ENCODE measurements at regions not wholly inside any gene's neighbourhood (a gene's known extent, or its start where the extent isn't known, plus 50 kb on each side); places are given as distances from the start of the nearest gene placed in this dataset.

GRCh38 chr12:20213723-20214625, 154.4 kb upstream of the PDE3A start:
- no peak for DNase-seq (ENCODE audit: extremely low read depth in 1 of 2, low read depth in 1 of 2)

GRCh38 chr12:20220339-20220738, 148.0 kb upstream of the PDE3A start:
- no peak for DNase-seq (ENCODE audit: extremely low read depth in 1 of 2, low read depth in 1 of 2)

GRCh38 chr12:20232931-20233675, 135.2 kb upstream of the PDE3A start:
- DNase-seq (ENCODE audit: extremely low read depth in 1 of 2, low read depth in 1 of 2): no peak

GRCh38 chr12:20234474-20234873, 133.9 kb upstream of the PDE3A start:
- DNase-seq (ENCODE audit: extremely low read depth in 1 of 2, low read depth in 1 of 2): no peak

GRCh38 chr12:20237091-20237490, 131.2 kb upstream of the PDE3A start:
- no peak for DNase-seq (ENCODE audit: extremely low read depth in 1 of 2, low read depth in 1 of 2)

GRCh38 chr12:20245491-20245890, 122.8 kb upstream of the PDE3A start:
- DNase-seq (ENCODE audit: extremely low read depth in 1 of 2, low read depth in 1 of 2): no peak

- DNase-seq (ENCODE audit: extremely low read depth in 1 of 2, low read depth in 1 of 2): no peak
Observed at GRCh38 chr12:20248646-20249045, 119.7 kb upstream of the PDE3A start.

- no peak for DNase-seq (ENCODE audit: extremely low read depth in 1 of 2, low read depth in 1 of 2)
Observed at GRCh38 chr12:20250761-20251160, 117.6 kb upstream of the PDE3A start.

GRCh38 chr12:20257311-20257710, 111.0 kb upstream of the PDE3A start:
- DNase-seq (ENCODE audit: extremely low read depth in 1 of 2, low read depth in 1 of 2): no peak

- DNase-seq (ENCODE audit: extremely low read depth in 1 of 2, low read depth in 1 of 2): no peak
Observed at GRCh38 chr12:20259786-20260185, 108.6 kb upstream of the PDE3A start.

- DNase-seq (ENCODE audit: extremely low read depth in 1 of 2, low read depth in 1 of 2): no peak
Observed at GRCh38 chr12:20260851-20261250, 107.5 kb upstream of the PDE3A start.

GRCh38 chr12:20262119-20262518, 106.2 kb upstream of the PDE3A start:
- no peak for DNase-seq (ENCODE audit: extremely low read depth in 1 of 2, low read depth in 1 of 2)

- DNase-seq (ENCODE audit: extremely low read depth in 1 of 2, low read depth in 1 of 2): no peak
Observed at GRCh38 chr12:20264026-20264425, 104.3 kb upstream of the PDE3A start.

GRCh38 chr12:20264608-20265114, 103.7 kb upstream of the PDE3A start:
- no peak for DNase-seq (ENCODE audit: extremely low read depth in 1 of 2, low read depth in 1 of 2)

- DNase-seq (ENCODE audit: extremely low read depth in 1 of 2, low read depth in 1 of 2): no peak
Observed at GRCh38 chr12:20268121-20268732, 100.1 kb upstream of the PDE3A start.

GRCh38 chr12:20268771-20269170, 99.6 kb upstream of the PDE3A start:
- DNase-seq (ENCODE audit: extremely low read depth in 1 of 2, low read depth in 1 of 2): no peak

- DNase-seq (ENCODE audit: extremely low read depth in 1 of 2, low read depth in 1 of 2): no peak
Observed at GRCh38 chr12:20269337-20270067, 98.8 kb upstream of the PDE3A start.

- no peak for DNase-seq (ENCODE audit: extremely low read depth in 1 of 2, low read depth in 1 of 2)
Observed at GRCh38 chr12:20270557-20270956, 97.8 kb upstream of the PDE3A start.

- no peak for DNase-seq (ENCODE audit: extremely low read depth in 1 of 2, low read depth in 1 of 2)
Observed at GRCh38 chr12:20272161-20272560, 96.2 kb upstream of the PDE3A start.

- no peak for DNase-seq (ENCODE audit: extremely low read depth in 1 of 2, low read depth in 1 of 2)
Observed at GRCh38 chr12:20272801-20273200, 95.5 kb upstream of the PDE3A start.

- DNase-seq (ENCODE audit: extremely low read depth in 1 of 2, low read depth in 1 of 2): no peak
Observed at GRCh38 chr12:20274008-20274407, 94.3 kb upstream of the PDE3A start.
